H9 (cell line): ENCODE measurements at regions not wholly inside any gene's neighbourhood (a gene's known extent, or its start where the extent isn't known, plus 50 kb on each side); places are given as distances from the start of the nearest gene placed in this dataset.

Experiments used
- DNase-seq: peaks from one replicate; pipeline ENCODE4 v3.0.0-alpha.2; 2017
- H2AFZ ChIP-seq: one replicate; pipeline ENCODE4 v1.6.1; 2013; ENCODE audit warnings: mild to moderate bottlenecking, low read length, control low read depth, moderate library complexity
- H2AK5ac ChIP-seq: 2 replicates; pipeline ENCODE4 v1.6.1; 2013; ENCODE audit warnings: low read length, control low read depth, mixed read lengths; ENCODE audit not compliant: insufficient read length
- H2BK120ac ChIP-seq: one replicate; pipeline ENCODE4 v1.6.1; 2013; ENCODE audit warnings: low read depth, mild to moderate bottlenecking, low read length, control low read depth, inconsistent platforms; ENCODE audit not compliant: poor library complexity, severe bottlenecking
- H2BK12ac ChIP-seq: 2 replicates; pipeline ENCODE4 v1.6.1; 2013; ENCODE audit warnings: low read length, control low read depth, mixed read lengths, low read depth; ENCODE audit not compliant: insufficient read length
- H2BK15ac ChIP-seq: 2 replicates; pipeline ENCODE4 v1.6.1; 2013; ENCODE audit warnings: low read depth, low read length, control low read depth
- H2BK20ac ChIP-seq: one replicate; pipeline ENCODE4 v1.6.1; 2013; ENCODE audit warnings: low read depth, mild to moderate bottlenecking, low read length, control low read depth, inconsistent platforms; ENCODE audit not compliant: poor library complexity, severe bottlenecking
- H2BK5ac ChIP-seq: 2 replicates; pipeline ENCODE4 v1.6.1; 2013; ENCODE audit warnings: low read length, control low read depth, mixed read lengths; ENCODE audit not compliant: insufficient read length
- H3K14ac ChIP-seq: 2 replicates; pipeline ENCODE4 v1.6.1; 2013; ENCODE audit warnings: low read length, control low read depth; ENCODE audit not compliant: insufficient read depth
- H3K18ac ChIP-seq: 2 replicates; pipeline ENCODE4 v1.6.1; 2013; ENCODE audit warnings: low read depth, mild to moderate bottlenecking, mixed read lengths, low read length, control low read depth; ENCODE audit not compliant: insufficient read length
- H3K23ac ChIP-seq: 2 replicates; pipeline ENCODE4 v1.6.1; 2013; ENCODE audit warnings: low read length, control low read depth, mixed read lengths, low read depth; ENCODE audit not compliant: insufficient read length
- H3K23me2 ChIP-seq: 2 replicates; pipeline ENCODE4 v1.6.1; 2013; ENCODE audit warnings: low read depth, mild to moderate bottlenecking, mixed read lengths, low read length, control low read depth; ENCODE audit not compliant: insufficient read length, poor library complexity, severe bottlenecking
- H3K27ac ChIP-seq: 2 replicates; pipeline ENCODE4 v1.5.1; 2013; ENCODE audit warnings: low read length, control low read depth, mixed read lengths, low read depth; ENCODE audit not compliant: insufficient read length
- H3K27me3 ChIP-seq: 2 replicates; pipeline ENCODE4 v1.6.1; 2013; ENCODE audit warnings: low read length, control low read depth, inconsistent platforms; ENCODE audit not compliant: insufficient read depth
- H3K4ac ChIP-seq: 2 replicates; pipeline ENCODE4 v1.6.1; 2013; ENCODE audit warnings: low read depth, mild to moderate bottlenecking, control low read depth, inconsistent platforms, low read length, moderate library complexity
- H3K4me1 ChIP-seq: 2 replicates; pipeline ENCODE4 v1.6.1; 2013; ENCODE audit warnings: low read length, control low read depth, inconsistent platforms; ENCODE audit not compliant: insufficient read depth
- H3K4me2 ChIP-seq: 2 replicates; pipeline ENCODE4 v1.6.1; 2013; ENCODE audit warnings: low read length, control low read depth, mixed read lengths; ENCODE audit not compliant: insufficient read length, insufficient read depth
- H3K56ac ChIP-seq: 2 replicates; pipeline ENCODE4 v1.6.1; 2013; ENCODE audit warnings: low read depth, mild to moderate bottlenecking, mixed read lengths, low read length, control low read depth; ENCODE audit not compliant: insufficient read length
- H3K79me1 ChIP-seq: 2 replicates; pipeline ENCODE4 v1.6.1; 2013; ENCODE audit warnings: low read depth, mild to moderate bottlenecking, moderate library complexity, low read length, control low read depth, inconsistent platforms; ENCODE audit not compliant: insufficient read depth, poor library complexity, severe bottlenecking
- H3K79me2 ChIP-seq: 2 replicates; pipeline ENCODE4 v1.6.1; 2013; ENCODE audit warnings: low read length, control low read depth, inconsistent platforms; ENCODE audit not compliant: insufficient read depth
- H3K9ac ChIP-seq: 2 replicates; pipeline ENCODE4 v1.6.1; 2013; ENCODE audit warnings: low read length, control low read depth, mixed read lengths; ENCODE audit not compliant: insufficient read length; ENCODE audit errors: extremely low read depth
- H3K9me3 ChIP-seq: one replicate; pipeline ENCODE4 v1.6.1; 2013; ENCODE audit warnings: low read depth, low read length, inconsistent platforms; ENCODE audit not compliant: control insufficient read depth
- H3T11ph ChIP-seq: one replicate; pipeline ENCODE4 v1.6.1; 2013; ENCODE audit warnings: mild to moderate bottlenecking, low read length, control low read depth, inconsistent platforms
- H4K20me1 ChIP-seq: one replicate; pipeline ENCODE4 v1.6.1; 2013; ENCODE audit not compliant: control insufficient read depth, insufficient read length, insufficient read depth
- H4K5ac ChIP-seq: 2 replicates; pipeline ENCODE4 v1.6.1; 2013; ENCODE audit warnings: low read depth, mild to moderate bottlenecking, mixed read lengths, low read length, control low read depth; ENCODE audit not compliant: insufficient read length
- H4K8ac ChIP-seq: replicated peaks from 2 replicates; pipeline ENCODE4 v1.6.1; 2013; ENCODE audit warnings: low read length, control low read depth, mixed read lengths, low read depth; ENCODE audit not compliant: insufficient read length
- H4K91ac ChIP-seq: 2 replicates; pipeline ENCODE4 v1.6.1; 2013; ENCODE audit warnings: low read depth, mild to moderate bottlenecking, moderate library complexity, mixed read lengths, low read length, control low read depth; ENCODE audit not compliant: insufficient read length
- H3K27ac Mint-ChIP-seq, 3 experiments: 2 replicates in 2 of 3; 3 replicates in 1 of 3; pipeline ENCODE4 v1.8.0; 2020 to 2021; ENCODE audit warnings: mixed read lengths in 3 of 3, mild to moderate bottlenecking in 1 of 3, moderate library complexity in 1 of 3
- H3K27me3 Mint-ChIP-seq: 2 replicates; pipeline ENCODE4 v1.8.0; 2021; ENCODE audit warnings: low read depth, mild to moderate bottlenecking, moderate library complexity, mixed read lengths
- H3K36me3 Mint-ChIP-seq, 3 experiments: 2 replicates in 2 of 3; 3 replicates in 1 of 3; pipeline ENCODE4 v1.8.0; 2020 to 2021; ENCODE audit warnings: low read depth in 3 of 3, mixed read lengths in 3 of 3; ENCODE audit not compliant: insufficient read depth in 1 of 3
- H3K4me1 Mint-ChIP-seq, 2 experiments: 2 replicates each; pipeline ENCODE4 v1.8.0; 2020; ENCODE audit warnings: mixed read lengths in 2 of 2
- H3K4me3 Mint-ChIP-seq, 2 experiments: 2 replicates in 1 of 2; 3 replicates in 1 of 2; pipeline ENCODE4 v1.8.0; 2020 to 2021; ENCODE audit warnings: mild to moderate bottlenecking in 2 of 2, mixed read lengths in 2 of 2, moderate library complexity in 1 of 2
- H3K9me3 Mint-ChIP-seq, 2 experiments: 2 replicates in 1 of 2; 3 replicates in 1 of 2; pipeline ENCODE4 v1.8.0; 2020; ENCODE audit warnings: mild to moderate bottlenecking in 2 of 2, mixed read lengths in 2 of 2, moderate library complexity in 1 of 2
- WGBS: extraction: QIAGEN DNeasy Blood & Tissue Kit; methylation state at CpG from one replicate; pipeline ENCODE4 v1.1.7; 2013; ENCODE audit warnings: missing lambda C conversion rate, low lambda C conversion rate, mixed read lengths; ENCODE audit not compliant: insufficient read length; ENCODE audit errors: extremely low coverage; 5-methylcytosine and 5-hydroxymethylcytosine counted together
- TF ChIP-seq, protein P1 (sequence below): fragments of 200-600 bp; sonication (generic); conservative IDR thresholded peaks from 3 replicates; pipeline ENCODE4 v1.8.0; 2021; ENCODE audit warnings: antibody characterized with exemption, mild to moderate bottlenecking

DNA sequence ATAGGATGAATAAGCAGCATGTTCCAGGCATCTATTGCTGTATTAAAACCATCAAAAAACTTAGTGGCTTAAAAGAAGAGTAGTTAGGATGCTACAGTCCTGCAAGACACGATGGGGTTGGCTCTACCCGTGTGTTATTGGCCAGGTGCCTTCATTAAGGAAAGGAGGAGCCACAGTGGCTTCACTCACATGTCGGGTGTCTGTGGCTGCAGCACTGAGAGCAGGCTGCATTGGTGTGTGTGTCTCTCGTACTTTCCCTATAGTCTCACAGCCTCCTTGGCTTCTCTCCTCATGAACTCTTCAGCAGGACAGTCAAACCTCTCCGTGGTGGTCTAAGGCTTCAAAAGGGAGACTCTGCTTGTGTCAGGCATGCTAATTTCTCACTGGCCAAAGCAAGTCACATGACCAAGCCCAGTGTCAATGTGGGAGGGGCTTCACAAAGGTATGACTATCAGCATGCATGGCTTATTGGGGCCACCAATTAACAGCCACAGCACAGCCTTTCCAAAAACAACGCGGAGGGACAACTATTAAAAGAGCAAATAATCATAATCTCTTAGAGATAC lies 402.8 kb downstream of the KIF16B start:
- Histone ChIP-seq H3K4me1 (no peaks in the 10 kb centered on the region), H2BK12ac (no peak overlapping the region), H4K5ac (no peak overlapping the region), H3K14ac (no peak overlapping the region), H3K18ac (no peak overlapping the region), H3K27ac (no peak overlapping the region), H4K20me1 (no peaks in the 10 kb centered on the region), H3K56ac (no peak overlapping the region), H3T11ph (no peak overlapping the region), H3K79me2 (no peaks in the 10 kb centered on the region), H3K9me3 (no peaks in the 10 kb centered on the region), H2BK120ac (no peak overlapping the region), H2AK5ac (no peak overlapping the region), H2BK20ac (no peak overlapping the region), H3K23me2 (no peaks in the 10 kb centered on the region), H3K79me1 (no peaks in the 10 kb centered on the region), H4K91ac (no peak overlapping the region), H2BK15ac (no peak overlapping the region), H2AFZ (no peak overlapping the region), H3K4ac (no peak overlapping the region), H3K27me3 (no peaks in the 10 kb centered on the region), H3K4me2 (no peak overlapping the region), H4K8ac (no peak overlapping the region), H3K23ac (no peak overlapping the region), H2BK5ac (no peak overlapping the region), H3K9ac (no peak overlapping the region)
- no peak overlapping the region for H3K4me3 Mint-ChIP-seq
- no CpG with 5 or more reads among the region's 7 CpGs for WGBS
- H3K27me3 Mint-ChIP-seq = no peaks in the 10 kb centered on the region; the same call in none of the 2 replicates
- H3K4me1 Mint-ChIP-seq = peaks cover 4 to 5% of the 10 kb centered on the region in 2 experiments; a peak in 2 of 4 replicates
- TF ChIP-seq, protein P1, sequence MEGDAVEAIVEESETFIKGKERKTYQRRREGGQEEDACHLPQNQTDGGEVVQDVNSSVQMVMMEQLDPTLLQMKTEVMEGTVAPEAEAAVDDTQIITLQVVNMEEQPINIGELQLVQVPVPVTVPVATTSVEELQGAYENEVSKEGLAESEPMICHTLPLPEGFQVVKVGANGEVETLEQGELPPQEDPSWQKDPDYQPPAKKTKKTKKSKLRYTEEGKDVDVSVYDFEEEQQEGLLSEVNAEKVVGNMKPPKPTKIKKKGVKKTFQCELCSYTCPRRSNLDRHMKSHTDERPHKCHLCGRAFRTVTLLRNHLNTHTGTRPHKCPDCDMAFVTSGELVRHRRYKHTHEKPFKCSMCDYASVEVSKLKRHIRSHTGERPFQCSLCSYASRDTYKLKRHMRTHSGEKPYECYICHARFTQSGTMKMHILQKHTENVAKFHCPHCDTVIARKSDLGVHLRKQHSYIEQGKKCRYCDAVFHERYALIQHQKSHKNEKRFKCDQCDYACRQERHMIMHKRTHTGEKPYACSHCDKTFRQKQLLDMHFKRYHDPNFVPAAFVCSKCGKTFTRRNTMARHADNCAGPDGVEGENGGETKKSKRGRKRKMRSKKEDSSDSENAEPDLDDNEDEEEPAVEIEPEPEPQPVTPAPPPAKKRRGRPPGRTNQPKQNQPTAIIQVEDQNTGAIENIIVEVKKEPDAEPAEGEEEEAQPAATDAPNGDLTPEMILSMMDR = no peak
- H3K36me3 Mint-ChIP-seq = no peaks in the 10 kb centered on the region
- peak overlapping the region in 1 of 3 experiments; percentile 67; a peak in 1 of 7 replicates for H3K27ac Mint-ChIP-seq
- H3K9me3 Mint-ChIP-seq = no peaks in the 10 kb centered on the region
- no peak for DNase-seq
